SH-SY5Y (cell line): ENCODE measurements at regions not wholly inside any gene's neighbourhood (a gene's known extent, or its start where the extent isn't known, plus 50 kb on each side); places are given as distances from the start of the nearest gene placed in this dataset.

Source experiments
- GATA2 ChIP-seq: IDR thresholded peaks from 2 replicates; pipeline ENCODE4 v1.6.1; 2011; ENCODE audit warnings: mild to moderate bottlenecking, low read depth, low read length
- GATA3 ChIP-seq: IDR thresholded peaks from 2 replicates; pipeline ENCODE4 v1.6.1; 2011; ENCODE audit warnings: low read depth, mild to moderate bottlenecking, low read length, moderate library complexity

DNA sequence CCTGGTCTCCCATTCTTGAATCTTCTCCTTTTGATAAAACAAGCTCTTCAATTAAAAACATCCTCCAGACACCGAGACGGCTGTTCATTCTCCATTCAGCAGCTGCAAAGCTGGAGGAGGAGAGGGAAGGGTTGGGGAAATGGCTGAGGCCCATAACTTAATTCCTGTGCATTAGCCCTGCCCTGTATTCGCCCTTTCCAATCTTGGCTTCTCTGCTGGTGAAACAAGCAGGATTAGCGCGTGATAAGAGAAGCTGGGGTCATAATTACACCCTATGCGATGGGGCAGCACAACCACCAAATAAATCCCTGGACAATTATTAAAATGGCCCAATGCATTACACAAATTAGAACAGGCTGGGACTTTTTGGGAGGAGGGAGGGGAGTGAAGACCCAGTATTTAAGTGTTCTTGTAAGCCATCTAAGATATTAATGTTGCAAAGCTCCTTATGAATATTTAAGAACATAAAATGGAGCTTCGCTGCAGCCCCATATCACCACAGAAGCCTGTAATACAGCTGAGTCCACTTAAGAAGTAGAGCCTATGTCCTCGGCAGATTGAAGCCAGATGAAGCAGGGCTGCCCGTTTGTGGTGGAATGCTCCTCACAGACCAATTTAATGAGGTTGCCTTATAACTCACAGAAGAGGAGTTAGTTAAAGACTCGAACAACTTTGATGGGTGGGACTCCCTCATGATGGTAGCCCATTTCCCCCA lies 176.6 kb upstream of the SKOR2 start:
- TF ChIP-seq GATA2 (no peak), GATA3 (no peak)

DNA sequence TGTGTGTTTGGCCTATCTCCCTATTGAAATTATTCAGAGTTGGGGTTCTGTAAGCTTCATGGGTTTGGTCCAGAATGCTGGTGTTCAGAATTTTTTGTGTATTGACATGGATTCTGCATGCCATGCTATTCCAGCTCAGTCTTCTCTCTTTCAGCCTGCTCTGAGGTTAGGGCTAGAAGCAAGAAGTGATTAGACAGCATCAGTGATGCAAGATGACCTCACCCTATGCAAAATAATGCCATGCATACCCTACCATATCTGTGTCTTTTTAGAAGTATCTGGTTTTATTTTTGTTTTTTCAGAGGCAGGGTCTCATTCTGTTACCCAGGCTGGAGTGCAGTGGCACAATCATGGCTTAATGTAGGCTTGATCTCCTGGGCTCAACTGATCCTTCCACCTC lies 175.6 kb upstream of the SKOR2 start:
- TF ChIP-seq GATA2 (no peak), GATA3 (no peak)

DNA sequence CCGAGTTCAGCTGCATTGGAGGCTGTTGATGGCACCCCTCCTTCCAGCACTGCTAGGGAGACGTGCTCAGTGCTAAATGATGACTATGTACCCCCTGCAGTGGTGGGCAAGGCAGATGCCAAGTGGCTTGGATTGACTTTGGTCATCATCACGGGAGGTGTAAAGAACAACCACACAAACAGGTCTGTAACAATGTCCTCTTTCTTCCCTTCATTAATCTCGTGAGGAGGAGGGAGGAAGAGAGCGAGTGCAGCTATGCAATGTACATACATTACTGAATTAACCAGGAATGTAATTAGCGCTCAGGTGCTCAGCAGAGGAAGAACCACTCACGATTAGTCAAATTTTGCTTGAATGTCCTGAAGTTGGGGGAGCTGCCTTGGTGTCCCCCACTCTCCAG lies 173.9 kb upstream of the SKOR2 start:
- TF ChIP-seq GATA2 (no peak), GATA3 (no peak)

DNA sequence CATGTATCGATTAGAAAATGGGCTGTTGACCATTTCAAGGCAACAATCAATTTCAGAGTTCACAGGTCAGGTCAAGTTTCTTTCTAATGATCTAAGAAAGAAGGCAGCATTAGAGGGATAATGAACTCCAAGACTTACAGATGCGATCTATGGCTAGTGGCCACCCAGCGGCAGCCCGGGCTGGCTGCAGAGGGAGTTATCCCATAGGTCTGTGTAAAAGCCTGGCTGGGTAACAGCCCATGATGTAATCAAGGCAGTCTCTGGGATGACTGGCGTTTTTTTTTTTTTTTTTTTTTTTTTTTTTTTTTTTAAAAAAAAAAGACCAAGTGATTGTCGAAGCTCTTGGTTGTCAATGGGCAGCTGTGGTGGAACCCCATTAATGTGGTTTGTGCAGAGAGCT lies 171.1 kb upstream of the SKOR2 start:
- TF ChIP-seq GATA3 (no peak), GATA2 (no peak)

DNA sequence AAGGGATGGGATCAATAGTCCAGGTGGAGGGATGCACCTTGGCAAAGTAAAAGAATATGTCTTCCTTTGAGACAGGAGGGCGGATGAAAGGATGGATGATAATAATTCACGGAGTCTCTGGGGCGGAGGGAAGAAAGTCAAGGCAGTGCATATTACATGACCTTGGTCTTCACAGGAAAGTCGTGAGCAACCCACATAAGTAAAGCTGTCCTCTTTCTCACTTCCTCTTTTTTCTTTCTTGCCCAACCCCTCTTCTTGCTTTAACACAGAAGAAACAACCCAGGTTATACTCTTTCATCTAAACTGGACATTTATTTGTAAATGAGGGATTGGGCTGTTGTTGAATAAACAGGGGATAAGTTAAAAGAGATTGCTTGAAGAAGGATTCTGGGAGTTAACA lies 168.7 kb upstream of the SKOR2 start:
- TF ChIP-seq GATA3 = no peak
- no peak for TF ChIP-seq GATA2

DNA sequence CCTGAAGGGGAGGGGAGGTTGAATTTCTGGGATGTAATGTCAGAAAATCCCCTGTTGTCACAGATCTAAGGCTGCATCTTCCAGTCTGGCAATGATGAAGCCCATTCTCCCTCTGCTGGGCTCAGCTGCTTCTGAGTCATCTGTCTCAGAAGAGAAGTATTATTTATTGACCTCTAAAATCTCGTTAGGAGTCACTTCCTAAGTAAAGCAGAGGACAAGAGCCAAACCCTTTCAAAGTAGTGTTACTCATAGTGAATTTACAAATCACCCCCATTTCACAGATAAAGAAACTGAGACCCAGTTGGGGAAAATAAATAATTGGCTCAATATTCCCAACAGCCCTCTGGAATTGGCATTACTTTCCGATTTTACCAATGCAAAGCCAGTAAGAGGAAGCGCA lies 167.3 kb upstream of the SKOR2 start:
- TF ChIP-seq GATA2 = no peak
- TF ChIP-seq GATA3 = no peak

DNA sequence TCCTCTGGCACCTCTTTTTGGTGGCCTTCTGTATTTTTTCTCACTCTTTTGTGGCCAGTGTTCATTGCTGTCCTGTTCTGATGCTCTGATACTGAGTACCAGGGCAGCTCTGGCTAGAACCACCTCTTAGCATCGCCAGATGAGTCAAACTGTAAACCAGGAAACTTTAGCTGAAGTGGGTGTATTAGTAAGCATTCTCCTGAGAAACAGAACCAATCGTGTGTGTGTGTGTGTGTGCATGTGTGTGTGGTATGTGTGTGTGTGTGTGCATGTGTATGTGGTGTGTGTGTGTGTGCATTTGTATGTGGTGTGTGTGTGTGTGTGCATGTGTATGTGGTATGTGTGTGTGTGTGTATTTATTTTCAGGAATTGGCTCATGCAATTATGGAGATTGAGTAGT lies 166.3 kb upstream of the SKOR2 start:
- TF ChIP-seq GATA3 (no peak), GATA2 (no peak)

DNA sequence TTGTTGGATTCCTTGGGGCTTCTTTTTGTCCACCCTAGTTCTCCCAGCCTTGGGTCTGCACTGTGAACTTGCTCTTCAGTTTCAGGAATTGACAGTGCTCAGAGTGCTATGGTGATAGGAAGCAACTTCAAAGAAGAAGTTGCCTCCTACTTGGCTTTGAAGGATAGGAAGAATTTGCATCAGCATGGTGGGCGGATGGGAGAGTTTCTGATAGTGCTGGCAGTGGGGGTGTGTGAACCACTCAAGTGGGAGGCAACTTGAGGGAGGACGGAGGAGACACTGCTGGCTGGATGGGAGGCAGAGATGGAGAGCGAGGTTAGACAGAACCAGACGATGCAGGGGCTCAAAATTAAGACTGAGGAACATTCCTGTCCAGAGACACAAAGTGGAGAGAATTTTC lies 164.4 kb upstream of the SKOR2 start:
- no peak for TF ChIP-seq GATA2
- TF ChIP-seq GATA3 = no peak

DNA sequence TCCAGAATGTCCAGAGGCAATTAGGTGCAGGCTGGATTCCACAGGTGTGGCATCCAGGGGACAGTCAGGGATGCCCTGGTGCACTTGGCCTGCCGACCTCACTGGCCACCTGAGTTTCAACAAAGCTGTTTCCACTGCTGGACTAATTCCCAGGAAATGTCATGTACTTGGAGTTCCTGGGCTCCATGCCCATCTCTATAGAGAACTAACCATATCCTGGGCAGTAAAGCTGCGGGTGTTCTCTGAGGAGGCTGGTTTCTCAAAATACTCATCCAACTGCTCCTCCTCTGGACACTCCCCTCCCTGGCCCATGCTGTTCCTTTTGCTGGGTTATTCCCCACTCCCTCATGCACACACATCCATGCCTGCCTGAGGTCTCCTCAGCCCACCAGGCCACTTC lies 161.9 kb upstream of the SKOR2 start:
- TF ChIP-seq GATA2 = no peak
- TF ChIP-seq GATA3 = no peak

DNA sequence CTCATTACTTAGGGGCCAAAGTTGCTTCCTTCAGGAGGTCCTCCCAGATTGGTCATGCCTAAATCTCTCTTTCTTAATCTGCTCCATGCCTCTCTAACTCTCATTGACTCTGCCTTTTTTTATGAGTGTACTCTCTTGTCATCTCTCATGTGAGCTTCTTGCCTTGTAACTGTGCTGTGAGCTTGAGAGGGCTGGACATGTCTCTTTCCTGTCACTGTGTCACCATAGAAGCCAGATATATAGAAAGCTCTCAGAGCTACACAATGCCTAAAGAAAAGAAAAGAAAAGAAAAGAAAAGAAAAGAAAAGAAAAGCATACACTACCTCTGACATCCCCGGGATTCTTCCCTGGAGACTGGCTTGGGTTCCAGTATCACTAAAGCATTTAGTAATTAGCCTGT lies 161.5 kb upstream of the SKOR2 start:
- TF ChIP-seq GATA3 (no peak), GATA2 (no peak)

DNA sequence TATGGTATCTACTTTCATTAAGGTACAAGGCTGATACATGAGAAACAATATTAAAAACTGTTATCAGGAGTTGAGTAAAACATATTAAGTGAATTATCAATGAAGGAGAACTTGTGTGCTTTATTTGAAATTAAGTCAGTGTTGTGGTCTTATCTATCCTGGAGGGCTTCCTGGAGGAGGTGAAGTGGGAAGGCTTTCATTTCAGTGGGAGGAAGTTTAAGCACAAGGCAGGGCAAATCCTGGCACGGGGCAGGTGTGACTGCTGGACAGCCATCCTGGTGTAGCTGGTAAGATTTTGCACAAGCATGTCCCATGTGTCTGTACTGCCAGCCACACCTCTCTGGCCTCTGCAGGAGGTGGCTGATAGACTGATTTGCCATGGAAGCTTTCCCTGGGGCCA lies 159.7 kb upstream of the SKOR2 start:
- TF ChIP-seq GATA2 (no peak), GATA3 (no peak)

DNA sequence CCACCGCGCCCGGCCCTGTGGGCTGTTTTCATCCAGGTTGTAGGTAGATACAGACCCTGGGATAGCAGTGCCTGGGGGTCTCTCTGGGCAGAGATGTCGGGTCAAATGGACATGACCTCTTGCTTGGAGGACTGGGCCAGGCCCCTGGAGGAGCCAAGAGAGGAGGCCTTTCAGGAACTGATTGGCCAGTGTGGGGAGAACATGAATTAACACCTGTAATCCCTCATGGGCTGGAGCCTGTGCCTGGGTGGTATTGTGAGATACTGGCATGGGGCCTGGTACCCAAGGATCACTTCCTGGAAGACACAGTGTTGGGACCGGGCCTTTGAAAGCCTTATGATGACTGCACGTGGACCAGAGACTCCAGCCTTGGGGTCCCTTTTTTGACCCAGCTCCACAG lies 158.7 kb upstream of the SKOR2 start:
- no peak for TF ChIP-seq GATA2

DNA sequence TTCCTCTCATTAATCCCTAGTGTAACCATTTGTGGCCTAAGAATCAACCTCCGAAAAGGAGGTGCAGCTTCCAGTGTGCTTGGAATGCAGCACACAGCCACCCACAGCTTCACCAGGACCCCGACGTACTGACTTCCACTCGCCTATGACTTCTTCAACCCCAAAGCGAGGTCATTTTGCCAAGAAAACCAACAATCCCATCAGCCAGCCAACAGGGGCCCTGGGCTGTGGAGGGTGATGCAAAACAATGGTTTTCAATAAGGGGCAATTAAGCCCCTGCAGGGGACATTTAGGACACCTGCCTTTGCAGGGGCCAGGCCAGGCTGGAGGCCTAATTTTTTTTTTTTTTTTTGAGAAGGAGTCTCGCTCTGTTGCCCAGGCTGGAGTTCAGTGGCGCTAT lies 158.1 kb upstream of the SKOR2 start:
- TF ChIP-seq GATA2 = no peak
- no peak for TF ChIP-seq GATA3

DNA sequence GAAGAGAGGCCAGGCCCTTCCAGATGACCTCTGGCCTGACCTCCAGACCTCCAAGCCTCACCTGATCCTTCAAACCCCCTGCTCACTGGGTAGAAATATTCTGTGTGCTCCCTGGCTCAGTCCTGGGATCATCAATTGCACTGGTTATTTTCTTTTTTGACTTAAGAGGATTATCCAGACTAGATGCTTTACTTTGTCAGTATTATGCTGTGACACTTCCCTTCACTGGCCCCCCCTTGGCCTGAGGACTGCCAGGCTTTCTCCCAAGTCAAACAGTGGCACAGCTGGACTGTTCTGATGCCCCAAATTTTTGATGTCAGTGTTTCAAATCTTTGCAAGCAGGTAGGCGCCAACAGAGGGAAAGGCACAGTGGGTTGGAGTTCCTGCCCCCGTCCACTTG lies 156.3 kb upstream of the SKOR2 start:
- TF ChIP-seq GATA2 (no peak), GATA3 (no peak)

DNA sequence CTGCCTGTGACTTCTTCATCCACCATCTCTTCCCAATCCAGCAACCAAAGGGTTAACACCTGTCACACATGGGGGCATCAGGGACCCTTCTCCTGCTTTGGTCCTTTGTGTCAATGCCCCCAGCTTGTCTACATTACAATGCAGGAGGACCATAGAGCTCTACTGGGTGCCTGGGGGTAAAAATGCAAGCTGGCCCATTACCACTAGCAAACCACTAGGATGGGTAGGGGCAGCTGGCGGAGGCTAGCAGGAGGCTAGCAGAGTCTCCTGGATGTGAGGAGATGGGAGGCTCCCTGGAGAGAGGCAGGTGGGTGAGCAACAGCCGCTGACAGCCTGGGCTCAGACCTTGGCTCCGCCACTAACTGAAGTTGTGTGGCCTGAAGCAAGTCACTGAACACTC lies 153.4 kb upstream of the SKOR2 start:
- TF ChIP-seq GATA2 (no peak), GATA3 (no peak)

DNA sequence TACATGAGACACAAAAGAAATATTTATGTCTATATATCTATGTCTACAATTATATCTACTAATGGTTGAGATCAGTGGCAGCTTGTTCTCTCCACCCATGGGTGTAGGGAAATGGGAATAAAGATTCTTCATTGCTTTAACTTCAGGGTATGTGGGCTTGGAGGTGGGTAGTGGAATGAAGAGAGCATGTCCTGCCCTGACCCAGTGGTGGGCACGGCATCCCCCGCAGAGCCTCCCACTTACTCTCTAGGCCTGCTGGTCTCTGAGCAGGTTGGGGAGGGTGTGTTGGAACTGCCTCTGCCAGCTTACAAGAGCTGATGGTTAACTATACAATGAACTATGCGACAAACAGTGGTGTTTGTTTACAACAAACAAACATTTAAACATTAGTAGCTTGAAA lies 152.5 kb upstream of the SKOR2 start:
- no peak for TF ChIP-seq GATA3

DNA sequence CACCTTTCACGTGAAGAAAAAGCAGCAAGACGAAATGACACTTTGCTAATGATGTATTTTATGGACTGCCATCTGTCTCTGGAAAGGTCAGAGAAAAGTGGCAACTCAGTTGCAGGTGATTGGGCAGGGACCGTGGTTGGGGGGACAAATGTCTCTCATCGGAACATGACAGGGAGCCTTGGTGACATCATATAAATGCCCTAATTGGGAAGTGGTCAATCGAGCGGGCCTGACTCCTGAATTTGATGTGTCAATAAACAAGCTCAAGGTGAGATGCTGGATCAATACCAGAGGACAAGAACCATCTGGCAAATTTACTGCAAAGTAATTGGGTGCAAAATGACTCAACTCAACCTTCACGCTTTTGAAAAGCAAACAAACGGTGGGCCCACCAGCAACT lies 151.9 kb upstream of the SKOR2 start:
- TF ChIP-seq GATA3 (no peak), GATA2 (no peak)
